DND-41 (cell line): ENCODE measurements at regions not wholly inside any gene's neighbourhood (a gene's known extent, or its start where the extent isn't known, plus 50 kb on each side); places are given as distances from the start of the nearest gene placed in this dataset.
"Not testable (repeated sequence)": the region's sequence is repeated elsewhere in the genome, so short reads cannot be mapped to it uniquely, and the experiment has no call there.

Experiments used
- ATAC-seq: fragments of 200-7000 bp; cut with Tn5 transposase; 3 replicates; pipeline ENCODE4 v1.9.1; 2021; ENCODE audit warnings: low read depth; ENCODE audit not compliant: insufficient read depth
- DNase-seq: peaks from one replicate; pipeline ENCODE4 v3.0.0-alpha.2; 2020
- H2AFZ ChIP-seq: 2 replicates; pipeline ENCODE4 v1.6.0; 2012; ENCODE audit warnings: low read depth, low read length
- H3K27ac ChIP-seq: 2 replicates; pipeline ENCODE4 v1.5.1; 2012; ENCODE audit warnings: low read length, inconsistent platforms
- H3K27me3 ChIP-seq: fragments of 200-600 bp; sonication (generic); 2 replicates; pipeline ENCODE4 v1.6.0; 2012; ENCODE audit warnings: low read length, mild to moderate bottlenecking, inconsistent platforms; ENCODE audit not compliant: insufficient read depth, poor library complexity
- H3K36me3 ChIP-seq: 2 replicates; pipeline ENCODE4 v1.5.1; 2012; ENCODE audit warnings: low read length, inconsistent platforms; ENCODE audit not compliant: insufficient read depth
- H3K4me1 ChIP-seq: 2 replicates; pipeline ENCODE4 v1.5.1; 2012; ENCODE audit warnings: mild to moderate bottlenecking, low read length; ENCODE audit not compliant: insufficient read depth
- H3K4me2 ChIP-seq: 2 replicates; pipeline ENCODE4 v1.6.0; 2012; ENCODE audit warnings: mild to moderate bottlenecking, moderate library complexity, low read length, inconsistent platforms; ENCODE audit not compliant: insufficient read depth
- H3K4me3 ChIP-seq, 2 experiments: fragments of 200-600 bp in 1 of 2; shearing (Covaris generic) in 1 of 2; 2 replicates each; pipeline ENCODE4 v1.5.1; 2012 to 2016; ENCODE audit warnings: inconsistent platforms in 2 of 2, low read length in 2 of 2, mild to moderate bottlenecking in 2 of 2, low read depth in 1 of 2, moderate library complexity in 1 of 2
- H3K79me2 ChIP-seq: 2 replicates; pipeline ENCODE4 v1.6.0; 2012; ENCODE audit warnings: low read length, inconsistent platforms; ENCODE audit not compliant: insufficient read depth
- H3K9ac ChIP-seq: 2 replicates; pipeline ENCODE4 v1.6.0; 2012; ENCODE audit warnings: low read depth, mild to moderate bottlenecking, inconsistent platforms, low read length, moderate library complexity
- H3K9me3 ChIP-seq: 2 replicates; pipeline ENCODE4 v1.5.1; 2012; ENCODE audit warnings: low read length, moderate library complexity, mild to moderate bottlenecking, inconsistent platforms; ENCODE audit not compliant: insufficient read depth, severe bottlenecking
- H4K20me1 ChIP-seq: 2 replicates; pipeline ENCODE4 v1.6.0; 2012; ENCODE audit warnings: low read length; ENCODE audit not compliant: insufficient read depth
- TF ChIP-seq, protein P1 (sequence below): IDR thresholded peaks from 2 replicates; pipeline ENCODE4 v1.5.1; 2012; ENCODE audit warnings: borderline replicate concordance, low read length, moderate library complexity, mild to moderate bottlenecking; ENCODE audit not compliant: poor library complexity, severe bottlenecking; ENCODE audit errors: extremely low read depth

DNA sequence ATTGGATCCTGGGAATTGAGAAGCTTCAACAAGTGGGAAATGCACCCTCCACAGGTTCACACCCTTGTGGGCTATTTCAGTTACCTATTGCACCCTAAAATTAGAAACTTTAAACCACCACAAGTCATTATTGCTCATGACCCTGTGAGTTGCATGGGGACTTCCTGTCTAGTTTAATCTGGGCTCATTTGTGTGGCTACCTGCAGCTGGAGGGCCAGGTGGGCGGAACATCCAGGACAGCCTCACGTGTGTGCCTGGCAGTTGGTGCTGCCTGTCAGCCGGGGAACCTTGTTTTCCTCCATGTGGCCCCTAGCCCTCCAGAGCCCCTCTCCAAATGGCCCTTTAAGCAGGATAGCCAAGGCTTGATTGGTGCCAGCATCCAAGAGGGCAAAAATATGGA lies 128.5 kb upstream of the ROPN1B start:
- H3K79me2 ChIP-seq, H3K9me3 ChIP-seq, H2AFZ ChIP-seq, H3K36me3 ChIP-seq, DNase-seq, H3K4me1 ChIP-seq, H4K20me1 ChIP-seq, H3K27me3 ChIP-seq, H3K27ac ChIP-seq, H3K9ac ChIP-seq, ATAC-seq, H3K4me2 ChIP-seq, H3K4me3 ChIP-seq: not testable (repeated sequence)

DNA sequence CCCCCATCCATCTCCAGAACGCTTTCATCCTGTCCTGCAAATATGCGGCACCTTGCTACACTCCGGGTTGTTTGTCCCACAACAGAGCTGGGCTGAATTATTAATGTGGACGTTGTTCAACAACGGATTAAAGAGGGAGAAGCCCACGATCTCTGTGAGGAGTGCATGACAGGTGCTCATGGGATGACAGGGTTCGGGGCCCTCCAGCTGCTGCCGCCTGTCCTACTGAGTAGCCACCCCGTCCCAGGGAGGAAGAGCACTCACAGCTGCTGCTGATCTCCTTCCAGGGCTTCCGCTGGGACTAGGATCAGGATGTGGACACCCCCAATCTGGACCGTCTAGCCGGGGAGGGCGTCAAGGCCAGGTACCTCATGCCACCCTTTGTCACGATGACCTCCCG lies 121.0 kb upstream of the ROPN1B start:
- H3K36me3 ChIP-seq, H3K27me3 ChIP-seq, H3K4me1 ChIP-seq, H3K9ac ChIP-seq, H3K79me2 ChIP-seq, H3K4me2 ChIP-seq, H3K4me3 ChIP-seq, H2AFZ ChIP-seq, ATAC-seq, H3K27ac ChIP-seq, H3K9me3 ChIP-seq, DNase-seq, H4K20me1 ChIP-seq: not testable (repeated sequence)

GRCh38 chr3:125855006-125855405 lies 114.0 kb upstream of the ROPN1B start:
- H3K4me2 ChIP-seq, ATAC-seq, H2AFZ ChIP-seq, H4K20me1 ChIP-seq, H3K36me3 ChIP-seq, H3K27me3 ChIP-seq, H3K4me3 ChIP-seq, H3K27ac ChIP-seq, H3K9me3 ChIP-seq, H3K79me2 ChIP-seq, H3K4me1 ChIP-seq, H3K9ac ChIP-seq, DNase-seq: not testable (repeated sequence)

GRCh38 chr3:125860547-125860946 lies 108.4 kb upstream of the ROPN1B start:
- H2AFZ ChIP-seq, H3K9ac ChIP-seq, H3K27ac ChIP-seq, DNase-seq, H3K27me3 ChIP-seq, H3K4me2 ChIP-seq, H3K36me3 ChIP-seq, H3K4me1 ChIP-seq, H3K9me3 ChIP-seq, H4K20me1 ChIP-seq, H3K4me3 ChIP-seq, ATAC-seq, H3K79me2 ChIP-seq: not testable (repeated sequence)
- TF ChIP-seq, protein P1, sequence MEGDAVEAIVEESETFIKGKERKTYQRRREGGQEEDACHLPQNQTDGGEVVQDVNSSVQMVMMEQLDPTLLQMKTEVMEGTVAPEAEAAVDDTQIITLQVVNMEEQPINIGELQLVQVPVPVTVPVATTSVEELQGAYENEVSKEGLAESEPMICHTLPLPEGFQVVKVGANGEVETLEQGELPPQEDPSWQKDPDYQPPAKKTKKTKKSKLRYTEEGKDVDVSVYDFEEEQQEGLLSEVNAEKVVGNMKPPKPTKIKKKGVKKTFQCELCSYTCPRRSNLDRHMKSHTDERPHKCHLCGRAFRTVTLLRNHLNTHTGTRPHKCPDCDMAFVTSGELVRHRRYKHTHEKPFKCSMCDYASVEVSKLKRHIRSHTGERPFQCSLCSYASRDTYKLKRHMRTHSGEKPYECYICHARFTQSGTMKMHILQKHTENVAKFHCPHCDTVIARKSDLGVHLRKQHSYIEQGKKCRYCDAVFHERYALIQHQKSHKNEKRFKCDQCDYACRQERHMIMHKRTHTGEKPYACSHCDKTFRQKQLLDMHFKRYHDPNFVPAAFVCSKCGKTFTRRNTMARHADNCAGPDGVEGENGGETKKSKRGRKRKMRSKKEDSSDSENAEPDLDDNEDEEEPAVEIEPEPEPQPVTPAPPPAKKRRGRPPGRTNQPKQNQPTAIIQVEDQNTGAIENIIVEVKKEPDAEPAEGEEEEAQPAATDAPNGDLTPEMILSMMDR, result peak; percentile 41

DNA sequence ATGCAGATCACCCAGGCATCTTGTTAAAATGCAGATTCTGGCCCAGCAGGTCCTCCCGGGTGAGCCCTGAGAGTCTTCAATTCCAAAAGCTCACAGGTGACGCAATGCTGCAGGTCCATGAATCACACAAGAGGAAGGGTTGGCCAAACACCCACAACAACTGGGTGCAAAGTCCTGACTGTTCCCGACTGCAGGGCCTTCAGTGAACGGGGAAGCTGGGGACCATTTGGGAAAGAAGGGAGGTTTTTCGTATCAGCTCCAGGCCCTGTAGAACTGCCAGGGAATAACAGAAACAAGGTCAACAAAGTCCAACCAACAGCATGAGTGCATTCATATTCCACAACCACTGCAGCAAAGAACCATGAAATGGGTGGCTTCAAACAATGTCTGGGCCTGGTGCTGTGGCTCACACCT lies 106.1 kb upstream of the ROPN1B start:
- not testable (repeated sequence) for H3K9me3 ChIP-seq, DNase-seq, H3K27me3 ChIP-seq, H3K79me2 ChIP-seq, H3K27ac ChIP-seq, H3K4me2 ChIP-seq, H3K36me3 ChIP-seq, H3K4me3 ChIP-seq, H3K9ac ChIP-seq, H3K4me1 ChIP-seq, H4K20me1 ChIP-seq, H2AFZ ChIP-seq, ATAC-seq

DNA sequence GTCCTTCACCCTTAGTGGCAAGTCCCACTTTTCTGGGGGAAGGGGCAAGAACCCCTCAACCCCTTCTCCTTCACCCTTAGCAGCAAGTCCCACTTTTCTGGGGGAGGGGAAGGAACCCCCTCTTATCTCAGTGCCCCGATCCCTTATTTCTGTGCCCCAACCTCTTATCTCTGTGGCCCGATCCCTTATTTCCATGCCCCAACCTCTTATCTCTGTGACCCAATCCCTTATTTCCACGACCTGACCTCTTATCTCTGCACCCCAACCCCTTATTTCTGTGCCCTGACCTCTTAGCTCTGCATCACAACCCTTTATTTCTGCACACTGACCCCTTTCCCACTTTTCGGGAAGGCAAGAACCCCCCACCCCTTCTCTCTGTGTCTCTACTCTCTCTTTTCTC lies 104.4 kb upstream of the ROPN1B start:
- H3K4me3 ChIP-seq, H3K9me3 ChIP-seq, H3K4me2 ChIP-seq, H3K9ac ChIP-seq, H3K27ac ChIP-seq, H3K36me3 ChIP-seq, DNase-seq, H2AFZ ChIP-seq, ATAC-seq, H4K20me1 ChIP-seq, H3K4me1 ChIP-seq, H3K79me2 ChIP-seq, H3K27me3 ChIP-seq: not testable (repeated sequence)

- DNase-seq, H3K4me2 ChIP-seq, H3K4me1 ChIP-seq, H3K9me3 ChIP-seq, H3K9ac ChIP-seq, H3K27ac ChIP-seq, H4K20me1 ChIP-seq, H3K27me3 ChIP-seq, H3K36me3 ChIP-seq, ATAC-seq, H2AFZ ChIP-seq, H3K79me2 ChIP-seq, H3K4me3 ChIP-seq: not testable (repeated sequence)
Measured at GRCh38 chr3:125886006-125886405, 83.0 kb upstream of the ROPN1B start.

DNA sequence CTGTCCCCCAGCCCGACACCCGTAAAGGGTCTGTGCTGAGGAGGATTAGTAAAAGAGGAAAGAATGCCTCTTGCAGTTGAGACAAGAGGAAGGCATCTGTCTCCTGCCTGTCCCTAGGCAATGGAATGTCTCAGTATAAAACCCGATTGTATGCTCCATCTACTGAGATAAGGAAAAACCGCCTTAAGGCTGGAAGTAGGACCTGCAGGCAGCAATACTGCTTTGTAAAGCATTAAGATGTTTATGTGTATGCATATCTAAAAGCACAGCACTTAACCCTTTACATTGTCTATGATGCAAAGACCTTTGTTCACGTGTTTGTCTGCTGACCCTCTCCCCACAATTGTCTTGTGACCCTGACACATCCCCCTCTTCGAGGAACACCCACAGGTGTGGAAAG lies 69.8 kb upstream of the ROPN1B start:
- not testable (repeated sequence) for H3K4me1 ChIP-seq, H3K27ac ChIP-seq, H2AFZ ChIP-seq, H3K4me3 ChIP-seq, H3K9me3 ChIP-seq, H4K20me1 ChIP-seq, H3K4me2 ChIP-seq, H3K36me3 ChIP-seq, ATAC-seq, H3K27me3 ChIP-seq, H3K9ac ChIP-seq, DNase-seq, H3K79me2 ChIP-seq
